Hepatocyte (in vitro differentiated cells): ENCODE measurements at regions not wholly inside any gene's neighbourhood (a gene's known extent, or its start where the extent isn't known, plus 50 kb on each side); places are given as distances from the start of the nearest gene placed in this dataset.

Experiments
- DNase-seq: peaks from one replicate; pipeline ENCODE4 v3.0.0-alpha.2; 2016; ENCODE audit warnings: low spot score
- H2AFZ ChIP-seq: fragments of 200-600 bp; sonication (generic); 2 replicates; pipeline ENCODE4 v1.6.0; 2016; ENCODE audit warnings: antibody characterized with exemption, mild to moderate bottlenecking
- H3K27ac ChIP-seq: fragments of 200-600 bp; sonication (generic); 2 replicates; pipeline ENCODE4 v1.5.1; 2016; ENCODE audit warnings: mild to moderate bottlenecking
- H3K27me3 ChIP-seq: fragments of 200-600 bp; sonication (generic); 2 replicates; pipeline ENCODE4 v1.6.1; 2016
- H3K36me3 ChIP-seq: fragments of 200-600 bp; sonication (generic); replicated peaks from 2 replicates; pipeline ENCODE4 v1.5.1; 2016; ENCODE audit warnings: low read depth; ENCODE audit not compliant: insufficient read depth
- H3K4me1 ChIP-seq: fragments of 200-600 bp; sonication (generic); 2 replicates; pipeline ENCODE4 v1.5.1; 2016; ENCODE audit warnings: mild to moderate bottlenecking, moderate library complexity; ENCODE audit not compliant: insufficient read depth
- H3K4me2 ChIP-seq: fragments of 200-600 bp; sonication (generic); 2 replicates; pipeline ENCODE4 v1.6.0; 2016
- H3K4me3 ChIP-seq: fragments of 200-600 bp; sonication (generic); 2 replicates; pipeline ENCODE4 v1.5.1; 2016; ENCODE audit warnings: mild to moderate bottlenecking
- H3K79me2 ChIP-seq: fragments of 200-600 bp; sonication (generic); 2 replicates; pipeline ENCODE4 v1.6.0; 2017; ENCODE audit warnings: mild to moderate bottlenecking
- H3K9me2 ChIP-seq: fragments of 200-600 bp; sonication (generic); replicated peaks from 2 replicates; pipeline ENCODE4 v1.6.0; 2017; ENCODE audit warnings: mild to moderate bottlenecking; ENCODE audit not compliant: insufficient read depth
- H3K9me3 ChIP-seq: fragments of 200-600 bp; sonication (generic); 2 replicates; pipeline ENCODE4 v1.5.1; 2016; ENCODE audit warnings: low read depth, mild to moderate bottlenecking
- H4K20me1 ChIP-seq: fragments of 200-600 bp; sonication (generic); 2 replicates; pipeline ENCODE4 v1.6.0; 2016; ENCODE audit warnings: mild to moderate bottlenecking; ENCODE audit not compliant: insufficient read depth, poor library complexity, severe bottlenecking
- CTCF ChIP-seq: fragments of 200-600 bp; sonication (generic); IDR thresholded peaks from 2 replicates; pipeline ENCODE4 v1.5.1; 2016; ENCODE audit warnings: antibody characterized with exemption, mild to moderate bottlenecking; ENCODE audit not compliant: poor library complexity
- EZH2 ChIP-seq: fragments of 200-600 bp; sonication (generic); IDR thresholded peaks from 2 replicates; pipeline ENCODE4 v1.6.1; 2016; ENCODE audit warnings: antibody characterized with exemption, mild to moderate bottlenecking, borderline replicate concordance
- EZH2phosphoT487 ChIP-seq: fragments of 200-600 bp; sonication (generic); IDR thresholded peaks from one replicate; pipeline ENCODE4 v1.6.1; 2018; ENCODE audit warnings: antibody characterized with exemption, mild to moderate bottlenecking, low read depth, moderate library complexity; ENCODE audit not compliant: unreplicated experiment, severe bottlenecking
- WGBS: methylation state at CpG from one replicate; pipeline ENCODE4 v1.1.6; 2016; ENCODE audit warnings: low lambda C conversion rate; ENCODE audit errors: missing lambda C conversion rate; 5-methylcytosine and 5-hydroxymethylcytosine counted together

DNA sequence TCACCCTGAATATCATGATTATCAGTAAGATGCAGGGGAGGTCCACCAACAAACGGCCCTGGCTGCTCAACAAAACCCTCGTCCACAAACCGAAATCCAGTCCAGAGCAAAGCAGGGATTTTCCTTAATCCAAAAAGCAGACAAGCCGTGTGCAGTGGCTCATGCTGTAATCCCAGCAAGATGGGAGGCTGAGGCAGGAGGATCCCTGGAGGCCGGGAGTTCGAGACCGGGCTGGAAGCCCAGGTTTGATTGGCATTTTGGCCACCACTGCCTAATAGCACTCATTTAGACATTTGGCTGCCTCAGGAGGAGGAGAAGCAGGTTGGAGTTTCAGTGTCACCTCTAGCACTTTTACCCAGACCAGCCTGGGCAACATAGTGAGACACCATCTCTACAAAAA is 562.0 kb upstream of the AUTS2 start:
- no peak overlapping the region for H3K4me2 ChIP-seq
- TF ChIP-seq CTCF (no peak), EZH2 (no peak), EZH2phosphoT487 (no peak)
- no peaks in the 10 kb centered on the region for H3K79me2 ChIP-seq
- no peak for DNase-seq
- H3K4me3 ChIP-seq: no peak overlapping the region
- H3K36me3 ChIP-seq: no peaks in the 10 kb centered on the region
- no peaks in the 10 kb centered on the region for H3K9me3 ChIP-seq
- H4K20me1 ChIP-seq: no peaks in the 10 kb centered on the region
- H3K9me2 ChIP-seq: no peaks in the 10 kb centered on the region
- H3K27ac ChIP-seq: no peak overlapping the region
- H2AFZ ChIP-seq: no peak overlapping the region
- 76% methylated on average over 7 of the region's 7 CpGs for WGBS
- peaks cover 8% of the 10 kb centered on the region for H3K27me3 ChIP-seq
- H3K4me1 ChIP-seq: no peaks in the 10 kb centered on the region

GRCh38 chr7:69038915-69039314 is 559.4 kb upstream of the AUTS2 start:
- no peak for TF ChIP-seq EZH2
- TF ChIP-seq CTCF: no peak
- TF ChIP-seq EZH2phosphoT487: no peak
- no peak overlapping the region for H3K27ac ChIP-seq
- no peaks in the 10 kb centered on the region for H4K20me1 ChIP-seq
- H3K4me1 ChIP-seq: no peaks in the 10 kb centered on the region
- no peaks in the 10 kb centered on the region for H3K9me3 ChIP-seq
- peaks cover 8% of the 10 kb centered on the region for H3K27me3 ChIP-seq
- H3K4me2 ChIP-seq: no peak overlapping the region
- no peak overlapping the region for H3K4me3 ChIP-seq
- no peak overlapping the region for H2AFZ ChIP-seq
- H3K36me3 ChIP-seq: no peaks in the 10 kb centered on the region
- H3K9me2 ChIP-seq: no peaks in the 10 kb centered on the region
- DNase-seq: no peak
- H3K79me2 ChIP-seq: no peaks in the 10 kb centered on the region
- 88% methylated on average over 1 of the region's 1 CpG for WGBS

GRCh38 chr7:69042138-69042537 is 556.1 kb upstream of the AUTS2 start:
- H3K27ac ChIP-seq: no peak overlapping the region
- H3K79me2 ChIP-seq: no peaks in the 10 kb centered on the region
- TF ChIP-seq EZH2phosphoT487: no peak
- no peak for TF ChIP-seq CTCF
- TF ChIP-seq EZH2: no peak
- H3K36me3 ChIP-seq: no peaks in the 10 kb centered on the region
- H3K4me3 ChIP-seq: no peak overlapping the region
- WGBS: 85% methylated on average over 2 of the region's 2 CpGs
- no peaks in the 10 kb centered on the region for H3K9me3 ChIP-seq
- H4K20me1 ChIP-seq: no peaks in the 10 kb centered on the region
- no peak overlapping the region for H2AFZ ChIP-seq
- no peak overlapping the region for H3K4me2 ChIP-seq
- peaks cover 8% of the 10 kb centered on the region for H3K27me3 ChIP-seq
- H3K9me2 ChIP-seq: no peaks in the 10 kb centered on the region
- no peak for DNase-seq
- H3K4me1 ChIP-seq: no peaks in the 10 kb centered on the region

DNA sequence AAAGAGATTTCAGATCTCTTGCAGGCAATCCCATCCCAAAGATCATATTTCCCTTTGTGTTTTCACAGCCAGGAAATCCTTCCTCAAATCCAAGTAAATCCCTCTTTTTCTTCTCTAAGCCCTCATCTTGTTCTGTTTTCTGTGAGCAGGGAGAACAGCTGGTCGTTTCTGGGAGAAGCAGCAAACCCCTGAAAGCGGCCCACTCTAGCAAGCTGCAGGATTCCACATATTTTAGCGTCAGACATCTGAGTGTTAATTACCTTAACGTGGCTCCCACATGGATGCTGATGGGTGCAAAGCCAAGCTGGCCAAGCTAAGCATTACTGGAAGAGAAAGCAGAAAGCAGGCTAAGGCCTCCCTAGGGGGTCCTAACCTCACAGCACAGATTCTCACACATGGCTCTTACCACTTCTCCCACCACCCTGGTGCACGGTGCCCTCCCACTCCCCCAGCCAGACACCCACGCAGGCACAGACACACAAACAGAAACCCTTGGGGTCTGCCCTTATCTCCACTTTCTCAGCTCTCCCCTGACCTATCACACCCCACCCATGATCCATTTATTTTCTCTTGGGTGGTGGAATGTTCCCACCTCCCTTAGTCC is 551.0 kb upstream of the AUTS2 start:
- 33% methylated on average over 6 of the region's 6 CpGs for WGBS

More for the DNA sequence above, 551.0 kb upstream of the AUTS2 start:
- Histone ChIP-seq H4K20me1 (no peaks in the 10 kb centered on the region), H3K4me3 (no peak overlapping the region), H3K36me3 (no peaks in the 10 kb centered on the region), H3K79me2 (no peaks in the 10 kb centered on the region), H3K4me2 (no peak overlapping the region), H2AFZ (no peak overlapping the region), H3K9me3 (no peaks in the 10 kb centered on the region), H3K27me3 (no peaks in the 10 kb centered on the region), H3K4me1 (no peaks in the 10 kb centered on the region), H3K9me2 (no peaks in the 10 kb centered on the region), H3K27ac (no peak overlapping the region)
- TF ChIP-seq CTCF: no peak
- TF ChIP-seq EZH2phosphoT487: no peak
- TF ChIP-seq EZH2: no peak
- no peak for DNase-seq
